ENCODE measurements at regions not wholly inside any gene's neighbourhood (a gene's known extent, or its start where the extent isn't known, plus 50 kb on each side); places are given as distances from the start of the nearest gene placed in this dataset.

DNA sequence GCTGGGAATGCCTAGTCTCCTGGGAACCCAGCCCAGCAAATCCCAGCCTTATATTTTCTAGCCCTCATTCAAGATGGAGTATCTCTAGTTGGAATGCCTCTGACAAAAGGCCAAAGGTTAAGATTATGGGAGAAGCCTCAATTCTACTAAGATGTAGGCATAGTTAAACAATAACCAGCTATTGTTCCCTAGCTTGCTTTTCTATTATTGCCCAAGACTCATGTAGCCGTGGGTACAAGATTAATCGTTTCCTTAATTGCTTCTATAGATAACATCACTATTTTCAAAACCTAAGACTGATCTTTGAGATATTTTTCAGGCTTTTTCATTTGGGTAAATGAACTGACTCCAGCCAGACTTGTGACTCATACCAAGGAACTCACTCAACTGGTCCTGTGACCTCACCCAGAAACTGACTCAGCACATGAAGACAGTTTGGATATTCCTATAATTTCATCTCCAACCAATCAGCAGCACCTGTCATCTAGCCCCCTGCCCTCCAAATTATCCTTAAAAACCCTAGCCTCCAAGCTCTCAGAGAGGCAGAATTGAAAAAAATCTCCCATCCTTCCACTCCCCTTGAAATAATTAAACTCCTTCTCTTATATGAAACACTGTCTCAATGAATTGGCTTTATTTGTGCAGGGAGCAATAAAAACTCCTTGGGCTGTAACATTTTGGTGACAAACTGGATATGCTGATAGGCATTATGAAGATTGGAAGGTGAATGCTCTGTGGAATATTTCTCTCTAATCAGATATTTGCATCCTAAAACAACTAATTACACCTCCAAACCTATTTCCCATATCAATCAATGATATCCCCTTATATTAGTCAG lies 589.0 kb downstream of the C12orf50 start:
- H3K4me3 ChIP-seq (IDR thresholded peaks at IDR 0.05; ENCODE audit: insufficient read depth, low read depth, low read length) = no peak overlapping the region
- H3K27ac ChIP-seq = no peak overlapping the region
- H4K20me1 ChIP-seq (ENCODE audit: insufficient read depth) = no peaks in the 10 kb centered on the region
- no peak overlapping the region for H3K9ac ChIP-seq
- no peaks in the 10 kb centered on the region for H3K36me3 ChIP-seq (ENCODE audit: insufficient read depth)
- H3K79me2 ChIP-seq (ENCODE audit: insufficient read depth, low read depth) = no peaks in the 10 kb centered on the region
- TF ChIP-seq, protein P1, sequence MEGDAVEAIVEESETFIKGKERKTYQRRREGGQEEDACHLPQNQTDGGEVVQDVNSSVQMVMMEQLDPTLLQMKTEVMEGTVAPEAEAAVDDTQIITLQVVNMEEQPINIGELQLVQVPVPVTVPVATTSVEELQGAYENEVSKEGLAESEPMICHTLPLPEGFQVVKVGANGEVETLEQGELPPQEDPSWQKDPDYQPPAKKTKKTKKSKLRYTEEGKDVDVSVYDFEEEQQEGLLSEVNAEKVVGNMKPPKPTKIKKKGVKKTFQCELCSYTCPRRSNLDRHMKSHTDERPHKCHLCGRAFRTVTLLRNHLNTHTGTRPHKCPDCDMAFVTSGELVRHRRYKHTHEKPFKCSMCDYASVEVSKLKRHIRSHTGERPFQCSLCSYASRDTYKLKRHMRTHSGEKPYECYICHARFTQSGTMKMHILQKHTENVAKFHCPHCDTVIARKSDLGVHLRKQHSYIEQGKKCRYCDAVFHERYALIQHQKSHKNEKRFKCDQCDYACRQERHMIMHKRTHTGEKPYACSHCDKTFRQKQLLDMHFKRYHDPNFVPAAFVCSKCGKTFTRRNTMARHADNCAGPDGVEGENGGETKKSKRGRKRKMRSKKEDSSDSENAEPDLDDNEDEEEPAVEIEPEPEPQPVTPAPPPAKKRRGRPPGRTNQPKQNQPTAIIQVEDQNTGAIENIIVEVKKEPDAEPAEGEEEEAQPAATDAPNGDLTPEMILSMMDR (conservative IDR thresholded peaks at IDR 0.05; ENCODE audit: low read depth, low read length) = no peak
- no peak overlapping the region for H2AFZ ChIP-seq (ENCODE audit: low read depth)
- H3K4me1 ChIP-seq (ENCODE audit: low read depth, poor library complexity, severe bottlenecking) = no peaks in the 10 kb centered on the region
- no peak overlapping the region for H3K4me2 ChIP-seq
- no peaks in the 10 kb centered on the region for H3K27me3 ChIP-seq (ENCODE audit: insufficient read depth, low read depth)

DNA sequence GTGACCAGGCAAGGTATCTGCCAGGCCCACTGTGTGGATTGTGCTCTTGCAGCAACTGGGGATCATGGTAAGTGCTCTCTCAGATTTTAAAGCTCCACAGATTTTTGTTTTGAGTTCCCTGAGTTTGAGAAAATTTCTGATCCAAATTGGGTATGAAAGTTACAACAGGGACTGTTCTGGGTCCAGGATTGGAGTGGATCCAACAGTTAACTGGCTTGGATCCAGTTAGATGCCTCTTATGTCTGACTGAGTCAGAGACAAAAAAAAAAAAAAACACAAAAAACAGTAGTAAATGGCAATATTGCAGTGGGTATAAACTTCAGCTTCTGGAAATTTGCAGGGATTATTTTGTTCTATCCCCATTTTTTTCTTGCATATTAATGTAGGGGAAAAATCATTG lies 598.8 kb downstream of the C12orf50 start:
- Histone ChIP-seq H3K4me1 (ENCODE audit: low read depth, poor library complexity, severe bottlenecking) (no peaks in the 10 kb centered on the region), H3K4me3 (IDR thresholded peaks at IDR 0.05; ENCODE audit: insufficient read depth, low read depth, low read length) (no peak overlapping the region), H4K20me1 (ENCODE audit: insufficient read depth) (no peaks in the 10 kb centered on the region), H3K36me3 (ENCODE audit: insufficient read depth) (no peaks in the 10 kb centered on the region), H3K9ac (no peak overlapping the region), H3K79me2 (ENCODE audit: insufficient read depth, low read depth) (no peaks in the 10 kb centered on the region), H2AFZ (ENCODE audit: low read depth) (no peak overlapping the region), H3K27me3 (ENCODE audit: insufficient read depth, low read depth) (no peaks in the 10 kb centered on the region), H3K4me2 (no peak overlapping the region), H3K27ac (no peak overlapping the region)
- TF ChIP-seq, protein P1 (conservative IDR thresholded peaks at IDR 0.05; ENCODE audit: low read depth, low read length) = no peak

DNA sequence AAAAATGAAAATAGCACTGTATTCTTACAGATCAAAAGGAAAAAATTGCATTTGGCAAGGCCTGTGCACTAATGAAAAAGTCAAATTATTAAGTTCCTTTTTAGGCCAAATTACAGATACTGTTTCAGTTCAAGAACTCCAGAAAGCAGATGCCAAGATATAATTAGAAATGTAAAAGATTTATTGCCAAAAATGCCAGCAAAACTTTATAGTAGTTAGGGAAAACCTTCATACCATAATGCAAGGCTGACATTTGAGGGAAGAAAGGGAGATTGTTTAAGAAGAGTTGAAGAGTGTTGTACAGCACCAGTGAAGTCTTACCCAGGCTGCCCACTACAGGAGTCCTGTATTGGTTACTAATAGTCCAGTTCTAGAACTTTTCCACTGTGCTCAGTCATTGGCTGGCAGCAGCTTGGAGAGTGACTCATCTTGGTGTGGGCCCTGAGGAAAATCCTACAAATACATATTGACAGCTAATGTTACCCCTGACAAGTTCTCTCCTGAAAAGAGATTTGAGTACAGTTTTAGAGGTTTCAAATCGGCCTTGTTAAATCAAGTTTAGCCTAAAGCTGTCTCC lies 600.4 kb downstream of the C12orf50 start:
- Histone ChIP-seq H3K9ac (no peak overlapping the region), H3K36me3 (ENCODE audit: insufficient read depth) (no peaks in the 10 kb centered on the region), H2AFZ (ENCODE audit: low read depth) (no peak overlapping the region), H3K27ac (no peak overlapping the region), H3K4me1 (ENCODE audit: low read depth, poor library complexity, severe bottlenecking) (no peaks in the 10 kb centered on the region), H3K79me2 (ENCODE audit: insufficient read depth, low read depth) (no peaks in the 10 kb centered on the region), H3K27me3 (ENCODE audit: insufficient read depth, low read depth) (no peaks in the 10 kb centered on the region), H3K4me3 (IDR thresholded peaks at IDR 0.05; ENCODE audit: insufficient read depth, low read depth, low read length) (no peak overlapping the region), H3K4me2 (no peak overlapping the region), H4K20me1 (ENCODE audit: insufficient read depth) (no peaks in the 10 kb centered on the region)
- TF ChIP-seq, protein P1 (conservative IDR thresholded peaks at IDR 0.05; ENCODE audit: low read depth, low read length) = no peak

DNA sequence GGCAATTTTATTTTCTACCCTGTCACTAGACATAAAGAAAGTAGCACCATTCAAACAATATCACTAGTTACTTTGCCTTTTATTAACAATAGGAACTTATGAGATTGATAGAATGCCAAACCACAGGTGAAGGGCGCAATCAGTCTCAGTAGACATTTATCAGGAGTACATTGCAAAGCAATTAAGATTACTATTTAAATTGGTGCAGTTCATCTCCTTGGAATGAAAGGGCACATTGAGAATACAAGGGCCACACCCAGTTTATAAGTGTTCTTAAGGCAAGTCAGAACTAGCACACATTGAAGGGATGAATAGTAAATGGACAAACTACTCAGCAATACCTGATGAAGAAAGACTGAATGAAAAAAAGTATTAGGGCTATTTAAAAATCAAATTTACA lies 601.4 kb downstream of the C12orf50 start:
- Histone ChIP-seq H3K27ac (no peak overlapping the region), H2AFZ (ENCODE audit: low read depth) (no peak overlapping the region), H3K4me2 (no peak overlapping the region), H3K79me2 (ENCODE audit: insufficient read depth, low read depth) (no peaks in the 10 kb centered on the region), H3K4me3 (IDR thresholded peaks at IDR 0.05; ENCODE audit: insufficient read depth, low read depth, low read length) (no peak overlapping the region), H3K36me3 (ENCODE audit: insufficient read depth) (no peaks in the 10 kb centered on the region), H3K4me1 (ENCODE audit: low read depth, poor library complexity, severe bottlenecking) (no peaks in the 10 kb centered on the region), H3K27me3 (ENCODE audit: insufficient read depth, low read depth) (no peaks in the 10 kb centered on the region), H3K9ac (no peak overlapping the region), H4K20me1 (ENCODE audit: insufficient read depth) (no peaks in the 10 kb centered on the region)
- TF ChIP-seq, protein P1 (conservative IDR thresholded peaks at IDR 0.05; ENCODE audit: low read depth, low read length) = no peak

Data from KMS-11 (cell line).